Esophagus muscularis mucosa (tissue), 4 donors: ENCODE measurements at regions not wholly inside any gene's neighbourhood (a gene's known extent, or its start where the extent isn't known, plus 50 kb on each side); places are given as distances from the start of the nearest gene placed in this dataset.

Experiments used
- DNase-seq: peaks from one replicate; pipeline ENCODE4 v3.0.0-alpha.2; 2017; ENCODE audit errors: extremely low spot score
- H3K27ac ChIP-seq, 4 donors: fragments of 200-600 bp; sonication (generic); replicated peaks in 1 of 4; 1 replicate in 3 of 4; 2 replicates in 1 of 4; pipeline ENCODE4 v1.5.1; 2016 to 2019; ENCODE audit warnings: mild to moderate bottlenecking in 1 of 4
- H3K27me3 ChIP-seq, 4 donors: fragments of 200-600 bp; sonication (generic); one replicate each; pipeline versions ENCODE4 v1.5.1 to v1.6.0; 2016 to 2019
- H3K36me3 ChIP-seq, 4 donors: fragments of 200-600 bp; sonication (generic); one replicate each; pipeline ENCODE4 v1.5.1; 2016 to 2019
- H3K4me1 ChIP-seq, 4 donors: fragments of 200-600 bp; sonication (generic); one replicate each; pipeline ENCODE4 v1.5.1; 2016 to 2019
- H3K4me3 ChIP-seq, 4 donors: fragments of 200-600 bp; sonication (generic); 1 replicate in 2 of 4; 2 replicates in 2 of 4; pipeline ENCODE4 v1.5.1; 2016 to 2019; ENCODE audit warnings: mild to moderate bottlenecking in 4 of 4, moderate library complexity in 1 of 4
- H3K9me3 ChIP-seq, 4 donors: fragments of 200-600 bp; sonication (generic); 1 replicate in 3 of 4; 2 replicates in 1 of 4; pipeline ENCODE4 v1.5.1; 2016 to 2019
- CTCF ChIP-seq, 3 experiments: fragments of 200-600 bp in 2 of 3; fragments of 450-650 bp in 1 of 3; sonication (generic) in 2 of 3; IDR thresholded peaks; one replicate each; pipeline ENCODE4 v1.5.1; 2017 to 2019; ENCODE audit warnings: antibody characterized with exemption in 3 of 3, mild to moderate bottlenecking in 2 of 3, moderate library complexity in 1 of 3
- EP300 ChIP-seq: sonication (generic); formaldehyde crosslinking; IDR thresholded peaks from one replicate; pipeline ENCODE4 v1.6.1; 2017; ENCODE audit warnings: antibody characterized with exemption
- POLR2A ChIP-seq: fragments of 450-650 bp; IDR thresholded peaks from one replicate; pipeline ENCODE4 v1.6.1; 2017; ENCODE audit warnings: antibody characterized with exemption, moderate library complexity, mild to moderate bottlenecking, low read depth
- POLR2AphosphoS5 ChIP-seq, 2 donors: sonication (generic); formaldehyde crosslinking; IDR thresholded peaks; one replicate each; pipeline ENCODE4 v1.6.1; 2017; ENCODE audit warnings: antibody characterized with exemption in 2 of 2
- WGBS: methylation state at CpG from one replicate; pipeline ENCODE4 v1.1.5; 2018; 5-methylcytosine and 5-hydroxymethylcytosine counted together
- intact Hi-C: fragments of 100-400 bp; cut with DNase I; formaldehyde crosslinking; loops from one replicate; pipeline ENCODE4 v1.15.1; 2023

GRCh38 chr16:50889746-50890145 lies 147.9 kb downstream of the CYLD start:
- no peak overlapping the region for H3K27ac ChIP-seq
- intact Hi-C loops, result no loop called here
- no peak for TF ChIP-seq POLR2AphosphoS5 (IDR thresholded peaks at IDR 0.05)
- TF ChIP-seq CTCF (IDR thresholded peaks at IDR 0.05), result no peak
- TF ChIP-seq EP300, result no peak
- TF ChIP-seq POLR2A, result no peak
- 77% methylated on average over 7 of the region's 7 CpGs for WGBS
- H3K4me3 ChIP-seq, result no peak overlapping the region
- no peaks in the 10 kb centered on the region for H3K9me3 ChIP-seq
- H3K4me1 ChIP-seq, result no peaks in the 10 kb centered on the region
- DNase-seq, result peak; percentile 79
- peaks cover 0 to 11% (median 0%) of the 10 kb centered on the region in 4 donors for H3K27me3 ChIP-seq
- no peaks in the 10 kb centered on the region for H3K36me3 ChIP-seq

GRCh38 chr16:50889276-50889675 lies 147.4 kb downstream of the CYLD start:
- WGBS, result 0% methylated on average over 1 of the region's 6 CpGs
- H3K27me3 ChIP-seq, result peaks cover 0 to 11% (median 0%) of the 10 kb centered on the region in 4 donors
- intact Hi-C loops, result no loop called here

GRCh38 chr16:50888486-50889261 lies 146.8 kb downstream of the CYLD start:
- Histone ChIP-seq H3K4me3 (no peak overlapping the region), H3K27me3 (peaks cover 0 to 10% (median 0%) of the 10 kb centered on the region in 4 donors), H3K36me3 (no peaks in the 10 kb centered on the region), H3K27ac (no peak overlapping the region), H3K4me1 (no peaks in the 10 kb centered on the region), H3K9me3 (no peaks in the 10 kb centered on the region)
- DNase-seq, result peak; percentile 84
- TF ChIP-seq POLR2AphosphoS5 (IDR thresholded peaks at IDR 0.05) (no peak), CTCF (IDR thresholded peaks at IDR 0.05) (no peak), EP300 (no peak), POLR2A (no peak)
- 93% methylated on average over 9 of the region's 9 CpGs for WGBS
- intact Hi-C loops, result no loop called here

More at GRCh38 chr16:50889276-50889675, 147.4 kb downstream of the CYLD start:
- Histone ChIP-seq H3K9me3 (no peaks in the 10 kb centered on the region), H3K36me3 (no peaks in the 10 kb centered on the region), H3K4me1 (no peaks in the 10 kb centered on the region), H3K27ac (no peak overlapping the region), H3K4me3 (no peak overlapping the region)
- TF ChIP-seq EP300, result no peak
- TF ChIP-seq POLR2AphosphoS5 (IDR thresholded peaks at IDR 0.05), result no peak
- TF ChIP-seq CTCF (IDR thresholded peaks at IDR 0.05), result no peak
- TF ChIP-seq POLR2A, result no peak
- DNase-seq, result peak; percentile 62

GRCh38 chr16:50887500-50888298 lies 145.8 kb downstream of the CYLD start:
- H3K4me1 ChIP-seq, result no peaks in the 10 kb centered on the region
- intact Hi-C loops, result no loop called here
- H3K9me3 ChIP-seq, result peaks cover 0 to 3% (median 0%) of the 10 kb centered on the region in 4 donors
- no peaks in the 10 kb centered on the region for H3K36me3 ChIP-seq
- H3K4me3 ChIP-seq, result no peak overlapping the region
- no peak for TF ChIP-seq POLR2AphosphoS5 (IDR thresholded peaks at IDR 0.05)
- TF ChIP-seq POLR2A, result no peak
- TF ChIP-seq CTCF (IDR thresholded peaks at IDR 0.05), result no peak
- no peak for TF ChIP-seq EP300
- no peak overlapping the region for H3K27ac ChIP-seq
- peaks cover 0 to 4% (median 0%) of the 10 kb centered on the region in 4 donors for H3K27me3 ChIP-seq
- DNase-seq, result peak; percentile 75
- WGBS, result 71% methylated on average over 11 of the region's 11 CpGs
